ENCODE measurements at regions not wholly inside any gene's neighbourhood (a gene's known extent, or its start where the extent isn't known, plus 50 kb on each side); places are given as distances from the start of the nearest gene placed in this dataset.

- H3K27ac ChIP-seq, result no peak overlapping the region
- no peak for DNase-seq (ENCODE audit: low spot score)
- ChIA-PET POLR2A (ENCODE audit: low non-redundant PET) (no interaction called here), CTCF (interaction anchor here (0.6 kb wide), 1 partner anchor 1251 kb away, joined by 6 read pairs; no protein-coding TSS in a partner anchor)
- no peak for TF ChIP-seq CTCF (conservative IDR thresholded peaks at IDR 0.05; ENCODE audit: low read depth)
These were observed 491.0 kb downstream of the NAF1 start for GRCh38 chr4:162675661-162676060.

GRCh38 chr4:162661913-162662312 is 498.1 kb upstream of the FSTL5 start:
- DNase-seq (ENCODE audit: low spot score), result no peak
- no peak for TF ChIP-seq CTCF (conservative IDR thresholded peaks at IDR 0.05; ENCODE audit: low read depth)
- CTCF ChIA-PET, result no interaction called here
- H3K27ac ChIP-seq, result no peak overlapping the region
- POLR2A ChIA-PET (ENCODE audit: low non-redundant PET), result no interaction called here

GRCh38 chr4:162659716-162660115 is 495.9 kb upstream of the FSTL5 start:
- ChIA-PET POLR2A (ENCODE audit: low non-redundant PET) (no interaction called here), CTCF (interaction anchor here (0.9 kb wide), 1 partner anchor 377 kb away, joined by 3 read pairs; no protein-coding TSS in a partner anchor)
- TF ChIP-seq CTCF (conservative IDR thresholded peaks at IDR 0.05; ENCODE audit: low read depth), result no peak
- DNase-seq (ENCODE audit: low spot score), result no peak
- no peak overlapping the region for H3K27ac ChIP-seq

- ChIA-PET POLR2A (ENCODE audit: low non-redundant PET) (no interaction called here), CTCF (no interaction called here)
- TF ChIP-seq CTCF (conservative IDR thresholded peaks at IDR 0.05; ENCODE audit: low read depth), result no peak
- no peak overlapping the region for H3K27ac ChIP-seq
- DNase-seq (ENCODE audit: low spot score), result no peak
These were observed 494.2 kb upstream of the FSTL5 start for GRCh38 chr4:162657966-162658365.

GRCh38 chr4:162650166-162650565 is 486.4 kb upstream of the FSTL5 start:
- CTCF ChIA-PET, result no interaction called here

GRCh38 chr4:162645381-162645780 is 481.6 kb upstream of the FSTL5 start:
- no peak for DNase-seq (ENCODE audit: low spot score)
- no peak for TF ChIP-seq CTCF (conservative IDR thresholded peaks at IDR 0.05; ENCODE audit: low read depth)
- ChIA-PET CTCF (interaction anchor here (0.7 to 0.8 kb wide), 2 partner anchors 14 to 55 kb away, joined by 3 read pairs; no protein-coding TSS in a partner anchor), POLR2A (ENCODE audit: low non-redundant PET) (no interaction called here)
- H3K27ac ChIP-seq, result no peak overlapping the region

More at GRCh38 chr4:162650166-162650565, 486.4 kb upstream of the FSTL5 start:
- POLR2A ChIA-PET (ENCODE audit: low non-redundant PET), result no interaction called here
- no peak overlapping the region for H3K27ac ChIP-seq
- DNase-seq (ENCODE audit: low spot score), result no peak
- no peak for TF ChIP-seq CTCF (conservative IDR thresholded peaks at IDR 0.05; ENCODE audit: low read depth)

- TF ChIP-seq CTCF (conservative IDR thresholded peaks at IDR 0.05; ENCODE audit: low read depth), result no peak
- no peak overlapping the region for H3K27ac ChIP-seq
- POLR2A ChIA-PET (ENCODE audit: low non-redundant PET), result no interaction called here
- DNase-seq (ENCODE audit: low spot score), result no peak
- CTCF ChIA-PET, result no interaction called here
These were observed 480.5 kb upstream of the FSTL5 start for GRCh38 chr4:162644346-162644745.

All from RWPE1 (cell line).